ENCODE measurements at regions not wholly inside any gene's neighbourhood (a gene's known extent, or its start where the extent isn't known, plus 50 kb on each side); places are given as distances from the start of the nearest gene placed in this dataset.
"Not testable (repeated sequence)": the region's sequence is repeated elsewhere in the genome, so short reads cannot be mapped to it uniquely, and the experiment has no call there.

DNA sequence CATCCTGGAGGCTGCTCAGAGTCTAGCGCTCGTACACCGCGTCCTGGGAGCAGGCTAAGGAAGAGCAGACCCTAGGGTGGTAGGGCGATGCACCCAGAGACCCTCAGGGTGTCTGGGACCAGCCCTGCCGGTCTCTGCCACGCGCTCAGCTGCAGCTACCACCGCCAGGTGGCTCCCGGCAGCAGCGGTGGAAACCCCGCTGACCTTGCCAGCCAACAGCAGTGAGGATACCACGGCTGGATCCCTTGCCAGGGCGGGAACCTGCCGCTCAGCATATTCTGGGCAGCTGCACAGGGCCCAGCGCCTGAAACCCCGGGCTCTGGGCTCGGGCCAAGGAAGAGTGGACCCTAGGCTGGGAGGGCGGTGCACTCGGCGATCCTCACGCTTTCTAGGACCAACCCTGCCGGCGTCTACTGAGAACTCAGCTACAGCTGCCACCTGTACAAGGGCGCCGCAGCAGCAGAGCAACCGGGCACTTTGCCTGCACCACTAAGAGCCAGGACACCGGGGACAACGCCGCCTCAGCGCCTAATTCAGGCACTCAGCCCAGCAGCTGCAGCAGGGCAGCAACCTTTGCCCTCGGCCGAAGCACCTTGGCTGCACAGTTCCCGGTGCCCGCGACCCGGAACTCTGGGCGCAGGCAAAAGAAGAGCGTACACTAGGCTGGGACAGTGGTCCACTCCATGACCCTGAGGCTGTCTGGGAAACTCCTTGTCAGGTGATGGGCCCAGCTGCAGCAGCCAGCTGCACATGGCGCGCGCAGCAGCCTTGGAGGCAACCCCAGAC lies 80.8 kb downstream of the POTEB2 start:
- not testable (repeated sequence) for DNase-seq (ENCODE audit: low spot score in 2 of 2); H3K27ac Mint-ChIP-seq; H3K36me3 Mint-ChIP-seq; H3K9me3 Mint-ChIP-seq; ATAC-seq

DNA sequence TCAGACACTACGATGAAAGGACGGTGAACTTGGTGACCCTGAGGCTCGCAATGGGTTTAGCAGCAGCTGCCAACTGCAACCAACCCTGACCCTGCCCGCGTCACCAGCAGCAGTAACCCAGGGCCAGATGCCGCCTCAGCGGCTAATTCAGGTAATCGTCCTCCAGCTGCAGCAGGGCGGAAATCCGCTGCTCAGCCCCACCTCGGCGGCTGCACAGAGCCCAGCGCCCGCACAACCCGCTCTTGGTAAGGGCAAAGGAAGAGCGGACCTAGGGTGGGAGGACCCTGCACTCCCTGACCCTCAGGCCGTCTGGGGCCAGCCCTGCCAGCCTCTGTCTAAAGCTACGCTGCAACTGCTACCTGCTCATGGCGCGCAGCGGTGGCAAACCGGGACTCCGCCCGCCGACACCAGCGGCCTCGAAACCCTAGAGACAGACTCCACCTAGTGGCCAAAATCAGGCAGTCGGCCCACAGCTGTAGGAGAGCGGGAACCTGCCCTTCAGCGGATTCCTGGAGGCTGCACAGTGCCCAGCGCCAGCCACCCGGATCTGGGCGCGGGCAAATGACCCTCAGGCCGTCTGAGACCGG lies 82.4 kb downstream of the POTEB2 start:
- not testable (repeated sequence) for H3K9me3 Mint-ChIP-seq; DNase-seq (ENCODE audit: low spot score in 2 of 2); ATAC-seq; H3K27ac Mint-ChIP-seq; H3K36me3 Mint-ChIP-seq

DNA sequence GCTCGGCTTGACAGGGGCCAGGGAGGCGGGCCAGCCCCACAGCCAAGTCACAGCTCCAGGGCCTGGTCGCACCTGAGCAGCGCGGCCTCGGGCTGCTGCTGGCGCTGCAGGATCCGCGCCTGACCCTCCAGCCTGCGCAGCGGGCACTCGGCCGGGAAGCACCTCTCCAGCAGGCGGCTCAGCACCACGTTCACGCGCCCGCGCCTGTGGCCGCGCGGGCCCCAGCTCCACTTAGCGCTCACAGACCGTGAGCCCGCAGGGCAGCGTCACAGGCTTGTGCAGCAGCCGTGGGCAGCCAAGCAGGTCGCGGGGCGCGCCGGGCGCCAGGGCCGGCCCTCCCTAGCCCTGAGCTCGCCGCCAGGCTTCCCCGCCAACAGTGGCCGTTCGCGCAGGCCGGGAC lies 90.7 kb downstream of the POTEB2 start:
- H3K27ac Mint-ChIP-seq; H3K36me3 Mint-ChIP-seq; H3K9me3 Mint-ChIP-seq; DNase-seq (ENCODE audit: low spot score in 2 of 2); ATAC-seq: not testable (repeated sequence)

DNA sequence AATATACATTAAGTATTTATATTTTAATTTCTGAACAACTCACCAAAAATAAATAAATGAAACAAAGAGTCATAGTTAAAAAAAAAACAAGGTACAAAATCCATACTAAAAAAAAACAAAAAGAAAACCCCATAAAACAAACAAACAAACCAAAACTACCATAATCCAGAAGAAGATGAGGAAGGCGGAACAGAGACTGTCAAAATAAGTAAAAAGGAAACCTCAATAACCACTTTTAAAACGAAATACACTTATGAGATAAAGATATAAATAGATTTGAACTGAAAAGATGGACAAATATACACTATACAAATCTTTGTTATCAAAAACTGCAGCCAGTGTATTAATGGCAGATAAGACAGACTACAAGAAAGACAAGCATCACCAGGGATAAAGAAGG lies 98.2 kb downstream of the POTEB2 start:
- ATAC-seq; DNase-seq (ENCODE audit: low spot score in 2 of 2); H3K36me3 Mint-ChIP-seq; H3K27ac Mint-ChIP-seq; H3K9me3 Mint-ChIP-seq: not testable (repeated sequence)

DNA sequence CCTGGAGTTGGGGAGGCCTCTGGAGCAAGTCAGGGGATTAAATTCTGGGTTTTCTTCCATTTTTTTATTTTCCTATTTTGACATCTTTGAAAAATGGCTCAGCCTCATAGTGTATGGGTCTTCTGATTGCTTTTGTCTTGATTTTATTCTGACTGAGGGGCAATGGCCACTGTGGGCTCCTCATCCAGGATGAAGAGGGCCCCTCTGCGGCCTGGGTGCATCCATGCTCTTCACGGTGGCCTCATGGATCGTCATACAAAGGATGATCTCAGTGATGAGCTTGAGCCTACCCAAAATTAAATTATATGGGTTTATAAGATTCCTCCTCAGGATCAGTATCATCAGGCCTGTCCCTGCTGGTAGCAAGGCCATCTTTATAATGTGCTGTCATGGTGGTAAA lies 103.7 kb downstream of the POTEB2 start:
- not testable (repeated sequence) for ATAC-seq; H3K9me3 Mint-ChIP-seq; H3K36me3 Mint-ChIP-seq; DNase-seq (ENCODE audit: low spot score in 2 of 2); H3K27ac Mint-ChIP-seq

DNA sequence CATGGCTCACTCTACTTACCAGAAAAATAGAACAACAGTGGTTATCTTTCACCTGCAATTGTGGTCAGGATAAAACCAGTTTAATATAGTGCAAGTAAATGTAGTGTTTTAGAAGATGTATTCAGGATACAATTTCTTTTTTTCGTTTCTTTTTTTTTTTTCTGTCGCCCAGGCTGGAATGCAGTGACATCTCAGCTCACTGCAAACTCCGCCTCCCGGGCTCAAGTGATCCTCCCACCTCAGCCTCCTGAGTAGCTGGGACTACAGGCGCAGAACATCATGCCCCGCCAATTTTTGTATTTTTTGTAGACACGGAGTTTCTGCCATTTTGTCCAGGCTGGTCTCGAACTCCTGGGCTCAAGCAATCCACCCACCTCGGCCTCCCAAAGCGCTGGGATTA lies 109.7 kb downstream of the POTEB2 start:
- not testable (repeated sequence) for H3K27ac Mint-ChIP-seq; H3K9me3 Mint-ChIP-seq; ATAC-seq; H3K36me3 Mint-ChIP-seq; DNase-seq (ENCODE audit: low spot score in 2 of 2)

DNA sequence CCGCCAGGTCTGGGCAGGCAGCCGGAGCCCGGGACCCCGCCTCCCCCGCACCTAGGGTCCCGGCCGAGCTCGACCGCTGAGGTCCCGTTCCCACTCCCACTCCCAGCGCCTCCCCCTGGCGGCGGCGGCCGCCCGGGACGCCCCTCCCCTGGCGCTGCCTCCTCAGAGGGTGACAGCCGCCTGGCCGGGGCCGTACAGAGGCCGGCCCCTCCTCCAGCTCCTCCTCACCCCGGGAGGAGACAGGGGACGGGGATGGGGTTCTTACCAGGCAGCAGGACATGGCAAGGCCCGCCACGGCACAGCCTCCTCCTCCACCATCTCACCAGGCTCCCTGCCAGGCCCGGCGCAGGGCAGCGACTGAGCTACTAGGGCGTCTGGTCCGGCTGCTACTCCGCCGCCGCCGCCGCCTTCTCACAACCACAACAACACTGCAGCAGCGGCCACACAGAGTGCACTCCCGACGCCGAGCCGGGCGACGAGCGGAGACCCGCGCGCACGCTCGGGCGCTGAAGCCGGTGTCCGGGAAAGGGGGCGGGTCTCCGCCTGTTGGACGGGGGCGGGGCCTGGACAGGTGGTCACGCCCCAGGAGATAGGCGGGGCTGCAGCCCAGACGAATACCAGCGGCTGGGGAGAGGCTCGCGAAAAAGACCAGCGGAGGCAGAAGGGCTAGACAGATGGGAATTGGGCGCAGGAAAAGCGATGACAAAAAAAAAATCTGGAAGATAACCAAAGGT lies 110.3 kb downstream of the POTEB2 start:
- not testable (repeated sequence) for H3K27ac Mint-ChIP-seq; H3K36me3 Mint-ChIP-seq; H3K9me3 Mint-ChIP-seq; DNase-seq (ENCODE audit: low spot score in 2 of 2)
- ATAC-seq: peak; percentile 60 to 63

DNA sequence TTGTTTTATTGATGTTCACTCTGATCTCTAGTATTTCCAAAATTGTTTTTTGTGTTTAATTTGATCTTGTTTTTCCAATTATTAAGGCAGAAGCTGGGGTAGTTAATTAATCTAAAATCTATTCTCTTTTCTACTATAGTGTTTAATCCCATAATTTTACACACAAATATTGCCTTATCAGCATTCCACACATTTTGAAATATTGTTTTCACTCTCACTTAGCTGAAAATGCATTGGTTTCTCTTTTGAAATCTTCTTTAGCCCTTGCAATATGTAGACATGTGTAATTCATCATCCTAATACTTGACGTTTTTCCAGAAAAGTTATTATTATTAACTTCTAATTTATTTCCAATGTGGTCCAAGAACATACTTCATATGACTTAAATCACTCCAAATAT lies 132.6 kb downstream of the POTEB2 start:
- ATAC-seq; H3K9me3 Mint-ChIP-seq; DNase-seq (ENCODE audit: low spot score in 2 of 2); H3K27ac Mint-ChIP-seq; H3K36me3 Mint-ChIP-seq: not testable (repeated sequence)
